ENCODE measurements at regions not wholly inside any gene's neighbourhood (a gene's known extent, or its start where the extent isn't known, plus 50 kb on each side); places are given as distances from the start of the nearest gene placed in this dataset.

GRCh38 chr1:170807432-170807831 is 127.9 kb upstream of the MROH9 start:
- ATAC-seq, result no peak
- H3F3A ChIP-seq (replicated peaks; ENCODE audit: low read depth), result no peaks in the 10 kb centered on the region
- DNase-seq (ENCODE audit: low spot score), result no peak
- Mint-ChIP-seq H3K27ac (no peak overlapping the region), H3K4me3 (no peak overlapping the region), H3K4me1 (peaks cover 2% of the 10 kb centered on the region; the same call in 1 of the 3 replicates), H3K27me3 (ENCODE audit: insufficient read depth, low read depth, poor library complexity) (peaks cover 4% of the 10 kb centered on the region), H3K36me3 (ENCODE audit: low read depth) (no peaks in the 10 kb centered on the region), H3K9me3 (peaks cover 3% of the 10 kb centered on the region; the same call in 1 of the 3 replicates)
- H3K4me3 ChIP-seq, result no peak overlapping the region
- H3K4me1 ChIP-seq (ENCODE audit: insufficient read depth), result no peaks in the 10 kb centered on the region
- no peaks in the 10 kb centered on the region for H3K27me3 ChIP-seq (ENCODE audit: insufficient read depth)
- H3K36me3 ChIP-seq (ENCODE audit: insufficient read depth), result no peaks in the 10 kb centered on the region
- no peaks in the 10 kb centered on the region for H4K20me1 ChIP-seq (replicated peaks; ENCODE audit: insufficient read depth)
- no peaks in the 10 kb centered on the region for H3K79me2 ChIP-seq (replicated peaks; ENCODE audit: insufficient read depth)
- H3K4me2 ChIP-seq, result no peak overlapping the region
- H2AFZ ChIP-seq, result no peak overlapping the region
- H3K9me2 ChIP-seq (ENCODE audit: insufficient read depth), result peaks cover 6% of the 10 kb centered on the region; the same call in 1 of the 2 replicates
- TF ChIP-seq JUNB (IDR thresholded peaks at IDR 0.05; ENCODE audit: unreplicated experiment) (no peak), CREB1 (CRISPR knock-in tag; IDR thresholded peaks at IDR 0.05; ENCODE audit: low read depth) (no peak), REST (IDR thresholded peaks at IDR 0.05; ENCODE audit: unreplicated experiment) (no peak), ZNF462 (CRISPR knock-in tag; IDR thresholded peaks at IDR 0.05) (no peak), ZNF331 (CRISPR knock-in tag; IDR thresholded peaks at IDR 0.05; ENCODE audit: low read depth) (no peak), EZH2 (IDR thresholded peaks at IDR 0.05; ENCODE audit: low read depth, unreplicated experiment) (no peak), ETS1 (IDR thresholded peaks at IDR 0.05) (no peak), ZNF114 (CRISPR knock-in tag; IDR thresholded peaks at IDR 0.05) (no peak), STAT1 (IDR thresholded peaks at IDR 0.05; ENCODE audit: unreplicated experiment) (no peak), EZH2phosphoT487 (IDR thresholded peaks at IDR 0.05; ENCODE audit: unreplicated experiment) (no peak), CTCF (conservative IDR thresholded peaks at IDR 0.05; ENCODE audit: low read depth in 2 of 2) (no peak), POLR2AphosphoS5 (IDR thresholded peaks at IDR 0.05; ENCODE audit: low read depth) (no peak), NANOG (IDR thresholded peaks at IDR 0.05; ENCODE audit: borderline replicate concordance) (no peak)
- H3K27ac ChIP-seq (ENCODE audit: low read depth), result no peak overlapping the region

All from GM23338 (cell line).